Type B pancreatic cell (in vitro differentiated cells): ENCODE measurements at regions not wholly inside any gene's neighbourhood (a gene's known extent, or its start where the extent isn't known, plus 50 kb on each side); places are given as distances from the start of the nearest gene placed in this dataset.

Experiments
- DNase-seq: peaks from one replicate; pipeline ENCODE4 v3.0.0; 2021; ENCODE audit warnings: mixed read lengths; ENCODE audit not compliant: unreplicated experiment; ENCODE audit errors: extremely low spot score
- H3K27ac Mint-ChIP-seq: 2 replicates; pipeline ENCODE4 v1.8.0; 2021; ENCODE audit warnings: mild to moderate bottlenecking, mixed read lengths
- H3K27me3 Mint-ChIP-seq: 2 replicates; pipeline ENCODE4 v1.8.0; 2021; ENCODE audit warnings: mixed read lengths
- H3K36me3 Mint-ChIP-seq: 2 replicates; pipeline ENCODE4 v1.8.0; 2021; ENCODE audit warnings: mixed read lengths
- H3K4me1 Mint-ChIP-seq: one replicate; pipeline ENCODE4 v1.8.0; 2021; ENCODE audit warnings: mixed read lengths; ENCODE audit not compliant: unreplicated experiment
- H3K4me3 Mint-ChIP-seq: 2 replicates; pipeline ENCODE4 v1.8.0; 2021; ENCODE audit warnings: mild to moderate bottlenecking, mixed read lengths
- H3K9me3 Mint-ChIP-seq: 2 replicates; pipeline ENCODE4 v1.8.0; 2021; ENCODE audit warnings: mixed read lengths
- CTCF ChIP-seq: fragments of 200-600 bp; sonication (generic); conservative IDR thresholded peaks from 2 replicates; pipeline ENCODE4 v1.5.0; 2021; ENCODE audit warnings: antibody characterized with exemption, mild to moderate bottlenecking

- DNase-seq: no peak
- Mint-ChIP-seq H3K4me3 (no peak overlapping the region), H3K27ac (no peak overlapping the region), H3K27me3 (no peaks in the 10 kb centered on the region), H3K36me3 (no peaks in the 10 kb centered on the region), H3K9me3 (no peaks in the 10 kb centered on the region), H3K4me1 (peaks cover 11% of the 10 kb centered on the region)
- no peak for TF ChIP-seq CTCF
Observed at GRCh38 chr11:109854731-109855130, 238.5 kb upstream of the ZC3H12C start.

GRCh38 chr11:109856928-109857327 lies 236.3 kb upstream of the ZC3H12C start:
- H3K27ac Mint-ChIP-seq: no peak overlapping the region
- H3K4me3 Mint-ChIP-seq: no peak overlapping the region
- DNase-seq: no peak
- no peaks in the 10 kb centered on the region for H3K9me3 Mint-ChIP-seq
- no peaks in the 10 kb centered on the region for H3K27me3 Mint-ChIP-seq
- H3K4me1 Mint-ChIP-seq: peaks cover 8% of the 10 kb centered on the region
- no peaks in the 10 kb centered on the region for H3K36me3 Mint-ChIP-seq
- no peak for TF ChIP-seq CTCF

- Mint-ChIP-seq H3K27ac (no peak overlapping the region), H3K4me1 (peaks cover 6% of the 10 kb centered on the region), H3K4me3 (no peak overlapping the region), H3K9me3 (no peaks in the 10 kb centered on the region), H3K36me3 (no peaks in the 10 kb centered on the region), H3K27me3 (no peaks in the 10 kb centered on the region)
- DNase-seq: no peak
- TF ChIP-seq CTCF: no peak
Observed at GRCh38 chr11:109857637-109858036, 235.6 kb upstream of the ZC3H12C start.

- no peaks in the 10 kb centered on the region for H3K9me3 Mint-ChIP-seq
- no peak for DNase-seq
- H3K27me3 Mint-ChIP-seq: no peaks in the 10 kb centered on the region
- H3K4me3 Mint-ChIP-seq: no peak overlapping the region
- peaks cover 3% of the 10 kb centered on the region for H3K4me1 Mint-ChIP-seq
- no peaks in the 10 kb centered on the region for H3K36me3 Mint-ChIP-seq
- H3K27ac Mint-ChIP-seq: no peak overlapping the region
- TF ChIP-seq CTCF: no peak
Observed at GRCh38 chr11:109858152-109858551, 235.0 kb upstream of the ZC3H12C start.

GRCh38 chr11:109859045-109859724 lies 234.0 kb upstream of the ZC3H12C start:
- H3K27ac Mint-ChIP-seq: no peak overlapping the region
- H3K4me3 Mint-ChIP-seq: no peak overlapping the region
- no peaks in the 10 kb centered on the region for H3K9me3 Mint-ChIP-seq
- H3K4me1 Mint-ChIP-seq: peaks cover 4% of the 10 kb centered on the region
- no peaks in the 10 kb centered on the region for H3K27me3 Mint-ChIP-seq
- no peaks in the 10 kb centered on the region for H3K36me3 Mint-ChIP-seq
- TF ChIP-seq CTCF: no peak
- no peak for DNase-seq

GRCh38 chr11:109862835-109863234 lies 230.4 kb upstream of the ZC3H12C start:
- Mint-ChIP-seq H3K4me1 (peaks cover 5% of the 10 kb centered on the region), H3K36me3 (no peaks in the 10 kb centered on the region), H3K27me3 (no peaks in the 10 kb centered on the region), H3K27ac (no peak overlapping the region), H3K4me3 (no peak overlapping the region), H3K9me3 (no peaks in the 10 kb centered on the region)
- no peak for TF ChIP-seq CTCF
- no peak for DNase-seq
